ENCODE measurements at regions not wholly inside any gene's neighbourhood (a gene's known extent, or its start where the extent isn't known, plus 50 kb on each side); places are given as distances from the start of the nearest gene placed in this dataset.

- H3K9me3 ChIP-seq (ENCODE audit: control insufficient read depth, insufficient read depth, low read length), result no peaks in the 10 kb centered on the region
- H3K4me1 ChIP-seq (ENCODE audit: control insufficient read depth, insufficient read depth, low read length), result 0 out of 2 replicates have a peak, but pooled peaks cover 3% of the 10 kb centered on the region
- H3K27me3 ChIP-seq (ENCODE audit: control insufficient read depth, insufficient read depth, low read length), result no peaks in the 10 kb centered on the region
- no peaks in the 10 kb centered on the region for H3K36me3 ChIP-seq (ENCODE audit: control insufficient read depth, insufficient read depth, low read length)
- no peak overlapping the region for H3K4me3 ChIP-seq (ENCODE audit: low read depth, low read length)
- H3K9ac ChIP-seq (ENCODE audit: low read depth, low read length), result no peak overlapping the region
- no peak overlapping the region for H3K27ac ChIP-seq (ENCODE audit: low read depth, low read length)
These were observed 215.2 kb upstream of the PPP2R2D start for GRCh38 chr10:131685576-131685975.

DNA sequence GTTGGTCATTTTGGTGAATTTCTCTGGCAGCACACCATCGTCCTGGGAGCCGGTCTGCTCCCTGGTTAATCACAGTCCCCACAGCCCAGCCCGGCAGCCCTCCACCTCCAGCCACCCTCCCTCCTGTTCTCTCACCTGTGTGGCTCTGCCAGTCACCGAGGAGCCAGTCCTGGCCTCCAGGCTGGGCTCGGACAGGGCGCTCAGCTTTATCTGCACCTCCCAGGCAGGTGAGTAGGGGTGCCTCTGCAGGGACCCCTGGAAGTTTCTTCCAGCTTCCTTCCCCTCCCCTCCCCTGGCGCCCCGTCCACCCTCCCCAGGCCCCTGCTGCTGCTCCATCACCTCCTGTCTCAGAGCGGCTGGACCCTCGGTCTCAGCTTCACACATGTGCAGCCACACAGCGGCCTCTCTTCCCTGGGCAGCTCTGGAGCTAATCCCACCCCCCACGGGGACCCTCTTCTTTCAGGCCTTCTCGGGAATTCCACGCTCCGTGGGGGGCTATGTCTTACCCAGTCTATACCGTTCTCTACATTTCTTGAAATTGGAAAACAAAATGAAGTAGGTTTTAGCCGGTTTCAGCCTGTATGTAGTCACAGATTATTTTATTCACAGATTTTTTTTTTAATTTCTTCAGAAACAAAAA, 213.9 kb upstream of the PPP2R2D start:
- H3K27me3 ChIP-seq (ENCODE audit: control insufficient read depth, insufficient read depth, low read length), result no peaks in the 10 kb centered on the region
- H3K9me3 ChIP-seq (ENCODE audit: control insufficient read depth, insufficient read depth, low read length), result no peaks in the 10 kb centered on the region
- no peak overlapping the region for H3K9ac ChIP-seq (ENCODE audit: low read depth, low read length)
- H3K4me1 ChIP-seq (ENCODE audit: control insufficient read depth, insufficient read depth, low read length), result no peaks in the 10 kb centered on the region
- no peak overlapping the region for H3K27ac ChIP-seq (ENCODE audit: low read depth, low read length)
- no peak overlapping the region for H3K4me3 ChIP-seq (ENCODE audit: low read depth, low read length)
- no peaks in the 10 kb centered on the region for H3K36me3 ChIP-seq (ENCODE audit: control insufficient read depth, insufficient read depth, low read length)

DNA sequence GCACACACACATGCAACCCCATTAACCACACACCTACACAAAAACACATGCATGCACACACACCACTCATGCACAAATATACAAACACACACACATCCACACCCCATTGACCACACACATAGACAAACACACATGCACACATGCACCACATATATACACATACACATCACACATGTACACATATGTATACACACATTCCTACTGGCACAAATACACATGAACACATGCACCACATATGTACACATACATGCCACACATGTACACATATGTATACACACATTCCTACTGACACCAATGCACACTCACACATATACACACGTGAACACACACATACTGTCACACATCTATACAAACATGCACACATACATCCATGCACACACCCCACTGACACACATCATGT, 212.5 kb upstream of the PPP2R2D start:
- Histone ChIP-seq H3K27ac (ENCODE audit: low read depth, low read length) (no peak overlapping the region), H3K36me3 (ENCODE audit: control insufficient read depth, insufficient read depth, low read length) (no peaks in the 10 kb centered on the region), H3K9me3 (ENCODE audit: control insufficient read depth, insufficient read depth, low read length) (no peaks in the 10 kb centered on the region), H3K4me1 (ENCODE audit: control insufficient read depth, insufficient read depth, low read length) (no peaks in the 10 kb centered on the region), H3K4me3 (ENCODE audit: low read depth, low read length) (no peak overlapping the region), H3K9ac (ENCODE audit: low read depth, low read length) (no peak overlapping the region), H3K27me3 (ENCODE audit: control insufficient read depth, insufficient read depth, low read length) (no peaks in the 10 kb centered on the region)

- Histone ChIP-seq H3K4me3 (ENCODE audit: low read depth, low read length) (no peak overlapping the region), H3K27ac (ENCODE audit: low read depth, low read length) (no peak overlapping the region), H3K9me3 (ENCODE audit: control insufficient read depth, insufficient read depth, low read length) (no peaks in the 10 kb centered on the region), H3K27me3 (ENCODE audit: control insufficient read depth, insufficient read depth, low read length) (no peaks in the 10 kb centered on the region), H3K9ac (ENCODE audit: low read depth, low read length) (no peak overlapping the region), H3K4me1 (ENCODE audit: control insufficient read depth, insufficient read depth, low read length) (no peaks in the 10 kb centered on the region), H3K36me3 (ENCODE audit: control insufficient read depth, insufficient read depth, low read length) (no peaks in the 10 kb centered on the region)
These were observed 211.8 kb upstream of the PPP2R2D start for GRCh38 chr10:131689016-131689415.

DNA sequence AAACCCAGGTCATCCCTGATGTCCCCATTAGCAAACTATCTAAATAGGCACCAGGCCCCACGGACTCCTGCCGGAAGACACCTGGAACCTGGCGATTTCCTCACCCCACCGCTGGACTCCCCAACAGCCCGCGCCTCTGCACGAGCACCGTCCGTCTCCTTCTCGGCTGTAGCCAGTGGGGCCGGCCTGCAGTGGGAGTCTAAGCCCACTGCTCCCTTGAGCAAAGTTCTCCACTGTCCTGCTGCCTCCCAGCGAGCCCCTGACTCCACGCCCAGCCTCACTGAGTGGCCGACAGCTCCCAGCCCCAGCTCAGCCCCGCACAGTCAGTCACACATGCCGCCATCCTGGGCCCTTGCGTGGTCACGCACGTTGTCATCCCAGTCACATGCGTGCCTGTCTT, 211.3 kb upstream of the PPP2R2D start:
- H3K9ac ChIP-seq (ENCODE audit: low read depth, low read length), result no peak overlapping the region
- no peaks in the 10 kb centered on the region for H3K4me1 ChIP-seq (ENCODE audit: control insufficient read depth, insufficient read depth, low read length)
- H3K36me3 ChIP-seq (ENCODE audit: control insufficient read depth, insufficient read depth, low read length), result no peaks in the 10 kb centered on the region
- no peaks in the 10 kb centered on the region for H3K27me3 ChIP-seq (ENCODE audit: control insufficient read depth, insufficient read depth, low read length)
- no peaks in the 10 kb centered on the region for H3K9me3 ChIP-seq (ENCODE audit: control insufficient read depth, insufficient read depth, low read length)
- H3K27ac ChIP-seq (ENCODE audit: low read depth, low read length), result no peak overlapping the region
- H3K4me3 ChIP-seq (ENCODE audit: low read depth, low read length), result no peak overlapping the region

GRCh38 chr10:131689954-131690757, 210.7 kb upstream of the PPP2R2D start:
- H3K27ac ChIP-seq (ENCODE audit: low read depth, low read length), result no peak overlapping the region
- H3K9me3 ChIP-seq (ENCODE audit: control insufficient read depth, insufficient read depth, low read length), result no peaks in the 10 kb centered on the region
- no peaks in the 10 kb centered on the region for H3K27me3 ChIP-seq (ENCODE audit: control insufficient read depth, insufficient read depth, low read length)
- H3K4me3 ChIP-seq (ENCODE audit: low read depth, low read length), result no peak overlapping the region
- no peaks in the 10 kb centered on the region for H3K4me1 ChIP-seq (ENCODE audit: control insufficient read depth, insufficient read depth, low read length)
- H3K9ac ChIP-seq (ENCODE audit: low read depth, low read length), result no peak overlapping the region
- H3K36me3 ChIP-seq (ENCODE audit: control insufficient read depth, insufficient read depth, low read length), result no peaks in the 10 kb centered on the region

- no peaks in the 10 kb centered on the region for H3K27me3 ChIP-seq (ENCODE audit: control insufficient read depth, insufficient read depth, low read length)
- H3K36me3 ChIP-seq (ENCODE audit: control insufficient read depth, insufficient read depth, low read length), result no peaks in the 10 kb centered on the region
- no peak overlapping the region for H3K4me3 ChIP-seq (ENCODE audit: low read depth, low read length)
- H3K27ac ChIP-seq (ENCODE audit: low read depth, low read length), result no peak overlapping the region
- H3K9me3 ChIP-seq (ENCODE audit: control insufficient read depth, insufficient read depth, low read length), result no peaks in the 10 kb centered on the region
- H3K9ac ChIP-seq (ENCODE audit: low read depth, low read length), result no peak overlapping the region
- no peaks in the 10 kb centered on the region for H3K4me1 ChIP-seq (ENCODE audit: control insufficient read depth, insufficient read depth, low read length)
These were observed 210.0 kb upstream of the PPP2R2D start for GRCh38 chr10:131690805-131691239.

GRCh38 chr10:131691481-131692090, 209.2 kb upstream of the PPP2R2D start:
- Histone ChIP-seq H3K9me3 (ENCODE audit: control insufficient read depth, insufficient read depth, low read length) (no peaks in the 10 kb centered on the region), H3K36me3 (ENCODE audit: control insufficient read depth, insufficient read depth, low read length) (no peaks in the 10 kb centered on the region), H3K4me1 (ENCODE audit: control insufficient read depth, insufficient read depth, low read length) (no peaks in the 10 kb centered on the region), H3K27me3 (ENCODE audit: control insufficient read depth, insufficient read depth, low read length) (no peaks in the 10 kb centered on the region), H3K9ac (ENCODE audit: low read depth, low read length) (no peak overlapping the region), H3K4me3 (ENCODE audit: low read depth, low read length) (no peak overlapping the region), H3K27ac (ENCODE audit: low read depth, low read length) (no peak overlapping the region)

GRCh38 chr10:131692176-131692575, 208.6 kb upstream of the PPP2R2D start:
- H3K4me1 ChIP-seq (ENCODE audit: control insufficient read depth, insufficient read depth, low read length), result no peaks in the 10 kb centered on the region
- no peaks in the 10 kb centered on the region for H3K36me3 ChIP-seq (ENCODE audit: control insufficient read depth, insufficient read depth, low read length)
- no peaks in the 10 kb centered on the region for H3K9me3 ChIP-seq (ENCODE audit: control insufficient read depth, insufficient read depth, low read length)
- H3K4me3 ChIP-seq (ENCODE audit: low read depth, low read length), result no peak overlapping the region
- no peaks in the 10 kb centered on the region for H3K27me3 ChIP-seq (ENCODE audit: control insufficient read depth, insufficient read depth, low read length)
- no peak overlapping the region for H3K9ac ChIP-seq (ENCODE audit: low read depth, low read length)
- H3K27ac ChIP-seq (ENCODE audit: low read depth, low read length), result no peak overlapping the region

DNA sequence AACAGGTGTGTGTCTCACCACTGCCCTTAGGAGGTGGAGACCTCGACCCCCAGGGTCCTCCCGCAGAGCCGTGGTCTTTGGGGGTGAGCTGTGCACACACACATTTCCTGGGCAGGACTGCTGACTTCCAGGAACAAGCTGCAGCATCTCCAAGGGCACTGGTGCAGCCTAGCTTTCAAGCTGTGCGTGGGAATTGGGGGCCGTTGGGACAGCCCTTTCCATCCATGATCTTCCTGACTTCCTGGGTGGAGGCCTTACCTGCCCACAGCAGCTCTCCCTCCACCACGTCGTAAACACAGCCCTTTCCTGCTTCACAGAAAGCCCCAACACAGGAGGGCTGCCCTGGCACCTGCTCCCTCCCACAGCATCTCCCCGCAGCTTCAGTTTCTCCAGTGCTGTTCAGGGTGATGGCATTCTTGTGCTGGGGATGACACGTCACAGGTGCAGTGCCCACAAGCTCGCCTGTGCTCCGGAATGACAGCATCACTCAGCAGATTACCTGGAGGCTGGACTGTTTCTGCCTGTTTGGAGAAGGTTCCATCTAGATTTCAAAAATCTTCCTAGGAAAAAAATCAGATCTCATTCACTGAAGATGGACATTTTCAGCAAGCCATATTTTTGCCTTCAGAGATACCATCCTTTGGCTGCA, 208.0 kb upstream of the PPP2R2D start:
- Histone ChIP-seq H3K9me3 (ENCODE audit: control insufficient read depth, insufficient read depth, low read length) (no peaks in the 10 kb centered on the region), H3K4me1 (ENCODE audit: control insufficient read depth, insufficient read depth, low read length) (no peaks in the 10 kb centered on the region), H3K9ac (ENCODE audit: low read depth, low read length) (no peak overlapping the region), H3K27ac (ENCODE audit: low read depth, low read length) (no peak overlapping the region), H3K4me3 (ENCODE audit: low read depth, low read length) (no peak overlapping the region), H3K36me3 (ENCODE audit: control insufficient read depth, insufficient read depth, low read length) (no peaks in the 10 kb centered on the region), H3K27me3 (ENCODE audit: control insufficient read depth, insufficient read depth, low read length) (no peaks in the 10 kb centered on the region)

- Histone ChIP-seq H3K36me3 (ENCODE audit: control insufficient read depth, insufficient read depth, low read length) (no peaks in the 10 kb centered on the region), H3K4me3 (ENCODE audit: low read depth, low read length) (no peak overlapping the region)
These were observed 207.0 kb upstream of the PPP2R2D start for GRCh38 chr10:131693766-131694165.

More at GRCh38 chr10:131693766-131694165, 207.0 kb upstream of the PPP2R2D start:
- Histone ChIP-seq H3K27ac (ENCODE audit: low read depth, low read length) (no peak overlapping the region), H3K27me3 (ENCODE audit: control insufficient read depth, insufficient read depth, low read length) (no peaks in the 10 kb centered on the region), H3K9me3 (ENCODE audit: control insufficient read depth, insufficient read depth, low read length) (no peaks in the 10 kb centered on the region), H3K9ac (ENCODE audit: low read depth, low read length) (no peak overlapping the region), H3K4me1 (ENCODE audit: control insufficient read depth, insufficient read depth, low read length) (no peaks in the 10 kb centered on the region)
